H9 (cell line): ENCODE measurements at regions not wholly inside any gene's neighbourhood (a gene's known extent, or its start where the extent isn't known, plus 50 kb on each side); places are given as distances from the start of the nearest gene placed in this dataset.

ENCODE experiments used
- DNase-seq: peaks from one replicate; pipeline ENCODE4 v3.0.0-alpha.2; 2017
- H2AFZ ChIP-seq: one replicate; pipeline ENCODE4 v1.6.1; 2013; ENCODE audit warnings: mild to moderate bottlenecking, low read length, control low read depth, moderate library complexity
- H2AK5ac ChIP-seq: 2 replicates; pipeline ENCODE4 v1.6.1; 2013; ENCODE audit warnings: low read length, control low read depth, mixed read lengths; ENCODE audit not compliant: insufficient read length
- H2BK120ac ChIP-seq: one replicate; pipeline ENCODE4 v1.6.1; 2013; ENCODE audit warnings: low read depth, mild to moderate bottlenecking, low read length, control low read depth, inconsistent platforms; ENCODE audit not compliant: poor library complexity, severe bottlenecking
- H2BK12ac ChIP-seq: 2 replicates; pipeline ENCODE4 v1.6.1; 2013; ENCODE audit warnings: low read length, control low read depth, mixed read lengths, low read depth; ENCODE audit not compliant: insufficient read length
- H2BK15ac ChIP-seq: 2 replicates; pipeline ENCODE4 v1.6.1; 2013; ENCODE audit warnings: low read depth, low read length, control low read depth
- H2BK20ac ChIP-seq: one replicate; pipeline ENCODE4 v1.6.1; 2013; ENCODE audit warnings: low read depth, mild to moderate bottlenecking, low read length, control low read depth, inconsistent platforms; ENCODE audit not compliant: poor library complexity, severe bottlenecking
- H2BK5ac ChIP-seq: 2 replicates; pipeline ENCODE4 v1.6.1; 2013; ENCODE audit warnings: low read length, control low read depth, mixed read lengths; ENCODE audit not compliant: insufficient read length
- H3K14ac ChIP-seq: 2 replicates; pipeline ENCODE4 v1.6.1; 2013; ENCODE audit warnings: low read length, control low read depth; ENCODE audit not compliant: insufficient read depth
- H3K18ac ChIP-seq: 2 replicates; pipeline ENCODE4 v1.6.1; 2013; ENCODE audit warnings: low read depth, mild to moderate bottlenecking, mixed read lengths, low read length, control low read depth; ENCODE audit not compliant: insufficient read length
- H3K23ac ChIP-seq: 2 replicates; pipeline ENCODE4 v1.6.1; 2013; ENCODE audit warnings: low read length, control low read depth, mixed read lengths, low read depth; ENCODE audit not compliant: insufficient read length
- H3K23me2 ChIP-seq: 2 replicates; pipeline ENCODE4 v1.6.1; 2013; ENCODE audit warnings: low read depth, mild to moderate bottlenecking, mixed read lengths, low read length, control low read depth; ENCODE audit not compliant: insufficient read length, poor library complexity, severe bottlenecking
- H3K27ac ChIP-seq: 2 replicates; pipeline ENCODE4 v1.5.1; 2013; ENCODE audit warnings: low read length, control low read depth, mixed read lengths, low read depth; ENCODE audit not compliant: insufficient read length
- H3K27me3 ChIP-seq: 2 replicates; pipeline ENCODE4 v1.6.1; 2013; ENCODE audit warnings: low read length, control low read depth, inconsistent platforms; ENCODE audit not compliant: insufficient read depth
- H3K4ac ChIP-seq: 2 replicates; pipeline ENCODE4 v1.6.1; 2013; ENCODE audit warnings: low read depth, mild to moderate bottlenecking, control low read depth, inconsistent platforms, low read length, moderate library complexity
- H3K4me1 ChIP-seq: 2 replicates; pipeline ENCODE4 v1.6.1; 2013; ENCODE audit warnings: low read length, control low read depth, inconsistent platforms; ENCODE audit not compliant: insufficient read depth
- H3K4me2 ChIP-seq: 2 replicates; pipeline ENCODE4 v1.6.1; 2013; ENCODE audit warnings: low read length, control low read depth, mixed read lengths; ENCODE audit not compliant: insufficient read length, insufficient read depth
- H3K56ac ChIP-seq: 2 replicates; pipeline ENCODE4 v1.6.1; 2013; ENCODE audit warnings: low read depth, mild to moderate bottlenecking, mixed read lengths, low read length, control low read depth; ENCODE audit not compliant: insufficient read length
- H3K79me1 ChIP-seq: 2 replicates; pipeline ENCODE4 v1.6.1; 2013; ENCODE audit warnings: low read depth, mild to moderate bottlenecking, moderate library complexity, low read length, control low read depth, inconsistent platforms; ENCODE audit not compliant: insufficient read depth, poor library complexity, severe bottlenecking
- H3K79me2 ChIP-seq: 2 replicates; pipeline ENCODE4 v1.6.1; 2013; ENCODE audit warnings: low read length, control low read depth, inconsistent platforms; ENCODE audit not compliant: insufficient read depth
- H3K9ac ChIP-seq: 2 replicates; pipeline ENCODE4 v1.6.1; 2013; ENCODE audit warnings: low read length, control low read depth, mixed read lengths; ENCODE audit not compliant: insufficient read length; ENCODE audit errors: extremely low read depth
- H3K9me3 ChIP-seq: one replicate; pipeline ENCODE4 v1.6.1; 2013; ENCODE audit warnings: low read depth, low read length, inconsistent platforms; ENCODE audit not compliant: control insufficient read depth
- H3T11ph ChIP-seq: one replicate; pipeline ENCODE4 v1.6.1; 2013; ENCODE audit warnings: mild to moderate bottlenecking, low read length, control low read depth, inconsistent platforms
- H4K20me1 ChIP-seq: one replicate; pipeline ENCODE4 v1.6.1; 2013; ENCODE audit not compliant: control insufficient read depth, insufficient read length, insufficient read depth
- H4K5ac ChIP-seq: 2 replicates; pipeline ENCODE4 v1.6.1; 2013; ENCODE audit warnings: low read depth, mild to moderate bottlenecking, mixed read lengths, low read length, control low read depth; ENCODE audit not compliant: insufficient read length
- H4K8ac ChIP-seq: replicated peaks from 2 replicates; pipeline ENCODE4 v1.6.1; 2013; ENCODE audit warnings: low read length, control low read depth, mixed read lengths, low read depth; ENCODE audit not compliant: insufficient read length
- H4K91ac ChIP-seq: 2 replicates; pipeline ENCODE4 v1.6.1; 2013; ENCODE audit warnings: low read depth, mild to moderate bottlenecking, moderate library complexity, mixed read lengths, low read length, control low read depth; ENCODE audit not compliant: insufficient read length
- H3K27ac Mint-ChIP-seq, 3 experiments: 2 replicates in 2 of 3; 3 replicates in 1 of 3; pipeline ENCODE4 v1.8.0; 2020 to 2021; ENCODE audit warnings: mixed read lengths in 3 of 3, mild to moderate bottlenecking in 1 of 3, moderate library complexity in 1 of 3
- H3K27me3 Mint-ChIP-seq: 2 replicates; pipeline ENCODE4 v1.8.0; 2021; ENCODE audit warnings: low read depth, mild to moderate bottlenecking, moderate library complexity, mixed read lengths
- H3K36me3 Mint-ChIP-seq, 3 experiments: 2 replicates in 2 of 3; 3 replicates in 1 of 3; pipeline ENCODE4 v1.8.0; 2020 to 2021; ENCODE audit warnings: low read depth in 3 of 3, mixed read lengths in 3 of 3; ENCODE audit not compliant: insufficient read depth in 1 of 3
- H3K4me1 Mint-ChIP-seq, 2 experiments: 2 replicates each; pipeline ENCODE4 v1.8.0; 2020; ENCODE audit warnings: mixed read lengths in 2 of 2
- H3K4me3 Mint-ChIP-seq, 2 experiments: 2 replicates in 1 of 2; 3 replicates in 1 of 2; pipeline ENCODE4 v1.8.0; 2020 to 2021; ENCODE audit warnings: mild to moderate bottlenecking in 2 of 2, mixed read lengths in 2 of 2, moderate library complexity in 1 of 2
- H3K9me3 Mint-ChIP-seq, 2 experiments: 2 replicates in 1 of 2; 3 replicates in 1 of 2; pipeline ENCODE4 v1.8.0; 2020; ENCODE audit warnings: mild to moderate bottlenecking in 2 of 2, mixed read lengths in 2 of 2, moderate library complexity in 1 of 2
- CTCF ChIP-seq: fragments of 200-600 bp; sonication (generic); conservative IDR thresholded peaks from 3 replicates; pipeline ENCODE4 v1.8.0; 2021; ENCODE audit warnings: antibody characterized with exemption, mild to moderate bottlenecking
- WGBS: extraction: QIAGEN DNeasy Blood & Tissue Kit; methylation state at CpG from one replicate; pipeline ENCODE4 v1.1.7; 2013; ENCODE audit warnings: missing lambda C conversion rate, low lambda C conversion rate, mixed read lengths; ENCODE audit not compliant: insufficient read length; ENCODE audit errors: extremely low coverage; 5-methylcytosine and 5-hydroxymethylcytosine counted together

GRCh38 chr12:84732828-84733340 lies 179.7 kb downstream of the SLC6A15 start:
- no peaks in the 10 kb centered on the region for H3K27me3 ChIP-seq
- no peak overlapping the region for H4K5ac ChIP-seq
- H4K91ac ChIP-seq = no peak overlapping the region
- H3K4me3 Mint-ChIP-seq = no peak overlapping the region
- no peaks in the 10 kb centered on the region for H3K36me3 Mint-ChIP-seq
- no peaks in the 10 kb centered on the region for H4K20me1 ChIP-seq
- H3K9me3 Mint-ChIP-seq = no peaks in the 10 kb centered on the region
- DNase-seq = no peak
- no peak overlapping the region for H2BK12ac ChIP-seq
- H3T11ph ChIP-seq = no peak overlapping the region
- H2BK120ac ChIP-seq = no peak overlapping the region
- H3K9me3 ChIP-seq = no peaks in the 10 kb centered on the region
- peaks cover 19 to 41% of the 10 kb centered on the region in 2 experiments for H3K4me1 Mint-ChIP-seq
- H3K18ac ChIP-seq = no peak overlapping the region
- TF ChIP-seq CTCF = no peak
- H3K79me1 ChIP-seq = no peaks in the 10 kb centered on the region
- no peak overlapping the region for H2BK5ac ChIP-seq
- H3K4me1 ChIP-seq = peaks cover 8% of the 10 kb centered on the region; the same call in 1 of the 2 replicates
- H3K27me3 Mint-ChIP-seq = no peaks in the 10 kb centered on the region
- H2BK15ac ChIP-seq = no peak overlapping the region
- no peak overlapping the region for H3K4ac ChIP-seq
- no peak overlapping the region for H3K27ac ChIP-seq
- H3K56ac ChIP-seq = no peak overlapping the region
- no peak overlapping the region for H3K4me2 ChIP-seq
- H2AK5ac ChIP-seq = no peak overlapping the region
- H3K23ac ChIP-seq = no peak overlapping the region
- no peaks in the 10 kb centered on the region for H3K23me2 ChIP-seq
- no peak overlapping the region for H2BK20ac ChIP-seq
- H3K79me2 ChIP-seq = no peaks in the 10 kb centered on the region
- no peak overlapping the region for H4K8ac ChIP-seq
- H3K27ac Mint-ChIP-seq = no peak overlapping the region
- H3K14ac ChIP-seq = no peak overlapping the region
- no peak overlapping the region for H2AFZ ChIP-seq
- no CpG with 5 or more reads among the region's 2 CpGs for WGBS
- H3K9ac ChIP-seq = no peak overlapping the region
